H9 (cell line): ENCODE measurements at regions not wholly inside any gene's neighbourhood (a gene's known extent, or its start where the extent isn't known, plus 50 kb on each side); places are given as distances from the start of the nearest gene placed in this dataset.

Experiments
- DNase-seq: peaks from one replicate; pipeline ENCODE4 v3.0.0-alpha.2; 2017
- H2AFZ ChIP-seq: one replicate; pipeline ENCODE4 v1.6.1; 2013; ENCODE audit warnings: mild to moderate bottlenecking, low read length, control low read depth, moderate library complexity
- H2AK5ac ChIP-seq: 2 replicates; pipeline ENCODE4 v1.6.1; 2013; ENCODE audit warnings: low read length, control low read depth, mixed read lengths; ENCODE audit not compliant: insufficient read length
- H2BK120ac ChIP-seq: one replicate; pipeline ENCODE4 v1.6.1; 2013; ENCODE audit warnings: low read depth, mild to moderate bottlenecking, low read length, control low read depth, inconsistent platforms; ENCODE audit not compliant: poor library complexity, severe bottlenecking
- H2BK12ac ChIP-seq: 2 replicates; pipeline ENCODE4 v1.6.1; 2013; ENCODE audit warnings: low read length, control low read depth, mixed read lengths, low read depth; ENCODE audit not compliant: insufficient read length
- H2BK15ac ChIP-seq: 2 replicates; pipeline ENCODE4 v1.6.1; 2013; ENCODE audit warnings: low read depth, low read length, control low read depth
- H2BK20ac ChIP-seq: one replicate; pipeline ENCODE4 v1.6.1; 2013; ENCODE audit warnings: low read depth, mild to moderate bottlenecking, low read length, control low read depth, inconsistent platforms; ENCODE audit not compliant: poor library complexity, severe bottlenecking
- H2BK5ac ChIP-seq: 2 replicates; pipeline ENCODE4 v1.6.1; 2013; ENCODE audit warnings: low read length, control low read depth, mixed read lengths; ENCODE audit not compliant: insufficient read length
- H3K14ac ChIP-seq: 2 replicates; pipeline ENCODE4 v1.6.1; 2013; ENCODE audit warnings: low read length, control low read depth; ENCODE audit not compliant: insufficient read depth
- H3K18ac ChIP-seq: 2 replicates; pipeline ENCODE4 v1.6.1; 2013; ENCODE audit warnings: low read depth, mild to moderate bottlenecking, mixed read lengths, low read length, control low read depth; ENCODE audit not compliant: insufficient read length
- H3K23ac ChIP-seq: 2 replicates; pipeline ENCODE4 v1.6.1; 2013; ENCODE audit warnings: low read length, control low read depth, mixed read lengths, low read depth; ENCODE audit not compliant: insufficient read length
- H3K23me2 ChIP-seq: 2 replicates; pipeline ENCODE4 v1.6.1; 2013; ENCODE audit warnings: low read depth, mild to moderate bottlenecking, mixed read lengths, low read length, control low read depth; ENCODE audit not compliant: insufficient read length, poor library complexity, severe bottlenecking
- H3K27ac ChIP-seq: 2 replicates; pipeline ENCODE4 v1.5.1; 2013; ENCODE audit warnings: low read length, control low read depth, mixed read lengths, low read depth; ENCODE audit not compliant: insufficient read length
- H3K27me3 ChIP-seq: 2 replicates; pipeline ENCODE4 v1.6.1; 2013; ENCODE audit warnings: low read length, control low read depth, inconsistent platforms; ENCODE audit not compliant: insufficient read depth
- H3K4ac ChIP-seq: 2 replicates; pipeline ENCODE4 v1.6.1; 2013; ENCODE audit warnings: low read depth, mild to moderate bottlenecking, control low read depth, inconsistent platforms, low read length, moderate library complexity
- H3K4me1 ChIP-seq: 2 replicates; pipeline ENCODE4 v1.6.1; 2013; ENCODE audit warnings: low read length, control low read depth, inconsistent platforms; ENCODE audit not compliant: insufficient read depth
- H3K4me2 ChIP-seq: 2 replicates; pipeline ENCODE4 v1.6.1; 2013; ENCODE audit warnings: low read length, control low read depth, mixed read lengths; ENCODE audit not compliant: insufficient read length, insufficient read depth
- H3K56ac ChIP-seq: 2 replicates; pipeline ENCODE4 v1.6.1; 2013; ENCODE audit warnings: low read depth, mild to moderate bottlenecking, mixed read lengths, low read length, control low read depth; ENCODE audit not compliant: insufficient read length
- H3K79me1 ChIP-seq: 2 replicates; pipeline ENCODE4 v1.6.1; 2013; ENCODE audit warnings: low read depth, mild to moderate bottlenecking, moderate library complexity, low read length, control low read depth, inconsistent platforms; ENCODE audit not compliant: insufficient read depth, poor library complexity, severe bottlenecking
- H3K79me2 ChIP-seq: 2 replicates; pipeline ENCODE4 v1.6.1; 2013; ENCODE audit warnings: low read length, control low read depth, inconsistent platforms; ENCODE audit not compliant: insufficient read depth
- H3K9ac ChIP-seq: 2 replicates; pipeline ENCODE4 v1.6.1; 2013; ENCODE audit warnings: low read length, control low read depth, mixed read lengths; ENCODE audit not compliant: insufficient read length; ENCODE audit errors: extremely low read depth
- H3K9me3 ChIP-seq: one replicate; pipeline ENCODE4 v1.6.1; 2013; ENCODE audit warnings: low read depth, low read length, inconsistent platforms; ENCODE audit not compliant: control insufficient read depth
- H3T11ph ChIP-seq: one replicate; pipeline ENCODE4 v1.6.1; 2013; ENCODE audit warnings: mild to moderate bottlenecking, low read length, control low read depth, inconsistent platforms
- H4K20me1 ChIP-seq: one replicate; pipeline ENCODE4 v1.6.1; 2013; ENCODE audit not compliant: control insufficient read depth, insufficient read length, insufficient read depth
- H4K5ac ChIP-seq: 2 replicates; pipeline ENCODE4 v1.6.1; 2013; ENCODE audit warnings: low read depth, mild to moderate bottlenecking, mixed read lengths, low read length, control low read depth; ENCODE audit not compliant: insufficient read length
- H4K8ac ChIP-seq: replicated peaks from 2 replicates; pipeline ENCODE4 v1.6.1; 2013; ENCODE audit warnings: low read length, control low read depth, mixed read lengths, low read depth; ENCODE audit not compliant: insufficient read length
- H4K91ac ChIP-seq: 2 replicates; pipeline ENCODE4 v1.6.1; 2013; ENCODE audit warnings: low read depth, mild to moderate bottlenecking, moderate library complexity, mixed read lengths, low read length, control low read depth; ENCODE audit not compliant: insufficient read length
- H3K27ac Mint-ChIP-seq, 3 experiments: 2 replicates in 2 of 3; 3 replicates in 1 of 3; pipeline ENCODE4 v1.8.0; 2020 to 2021; ENCODE audit warnings: mixed read lengths in 3 of 3, mild to moderate bottlenecking in 1 of 3, moderate library complexity in 1 of 3
- H3K27me3 Mint-ChIP-seq: 2 replicates; pipeline ENCODE4 v1.8.0; 2021; ENCODE audit warnings: low read depth, mild to moderate bottlenecking, moderate library complexity, mixed read lengths
- H3K36me3 Mint-ChIP-seq, 3 experiments: 2 replicates in 2 of 3; 3 replicates in 1 of 3; pipeline ENCODE4 v1.8.0; 2020 to 2021; ENCODE audit warnings: low read depth in 3 of 3, mixed read lengths in 3 of 3; ENCODE audit not compliant: insufficient read depth in 1 of 3
- H3K4me1 Mint-ChIP-seq, 2 experiments: 2 replicates each; pipeline ENCODE4 v1.8.0; 2020; ENCODE audit warnings: mixed read lengths in 2 of 2
- H3K4me3 Mint-ChIP-seq, 2 experiments: 2 replicates in 1 of 2; 3 replicates in 1 of 2; pipeline ENCODE4 v1.8.0; 2020 to 2021; ENCODE audit warnings: mild to moderate bottlenecking in 2 of 2, mixed read lengths in 2 of 2, moderate library complexity in 1 of 2
- H3K9me3 Mint-ChIP-seq, 2 experiments: 2 replicates in 1 of 2; 3 replicates in 1 of 2; pipeline ENCODE4 v1.8.0; 2020; ENCODE audit warnings: mild to moderate bottlenecking in 2 of 2, mixed read lengths in 2 of 2, moderate library complexity in 1 of 2
- CTCF ChIP-seq: fragments of 200-600 bp; sonication (generic); conservative IDR thresholded peaks from 3 replicates; pipeline ENCODE4 v1.8.0; 2021; ENCODE audit warnings: antibody characterized with exemption, mild to moderate bottlenecking
- WGBS: extraction: QIAGEN DNeasy Blood & Tissue Kit; methylation state at CpG from one replicate; pipeline ENCODE4 v1.1.7; 2013; ENCODE audit warnings: missing lambda C conversion rate, low lambda C conversion rate, mixed read lengths; ENCODE audit not compliant: insufficient read length; ENCODE audit errors: extremely low coverage; 5-methylcytosine and 5-hydroxymethylcytosine counted together

- Histone ChIP-seq H3K56ac (no peak overlapping the region), H3K9ac (no peak overlapping the region), H3K23me2 (no peaks in the 10 kb centered on the region), H3K4me1 (no peaks in the 10 kb centered on the region), H4K5ac (no peak overlapping the region), H2BK15ac (no peak overlapping the region), H3T11ph (no peak overlapping the region), H3K9me3 (no peaks in the 10 kb centered on the region), H2BK120ac (no peak overlapping the region), H4K8ac (no peak overlapping the region), H3K4ac (no peak overlapping the region), H3K27me3 (no peaks in the 10 kb centered on the region), H4K91ac (no peak overlapping the region), H2AK5ac (no peak overlapping the region), H3K18ac (no peak overlapping the region), H3K23ac (no peak overlapping the region), H2BK5ac (no peak overlapping the region), H4K20me1 (no peaks in the 10 kb centered on the region), H3K79me1 (no peaks in the 10 kb centered on the region), H2BK20ac (no peak overlapping the region), H3K27ac (no peak overlapping the region), H3K79me2 (no peaks in the 10 kb centered on the region), H2AFZ (no peak overlapping the region), H2BK12ac (no peak overlapping the region), H3K4me2 (no peak overlapping the region), H3K14ac (no peak overlapping the region)
- no CpG with 5 or more reads among the region's 6 CpGs for WGBS
- Mint-ChIP-seq H3K27ac (no peak overlapping the region), H3K36me3 (peaks cover 0 to 6% (median 0%) of the 10 kb centered on the region in 3 experiments; a peak in 4 of 7 replicates), H3K4me1 (no peaks in the 10 kb centered on the region), H3K9me3 (peaks cover 2 to 3% of the 10 kb centered on the region in 2 experiments; a peak in 3 of 5 replicates), H3K27me3 (no peaks in the 10 kb centered on the region), H3K4me3 (no peak overlapping the region)
- no peak for TF ChIP-seq CTCF
- DNase-seq = no peak
These were observed 112.6 kb upstream of the ARHGAP5 start for GRCh38 chr14:31964490-31964889.
